Mesenchymal stem cell (in vitro differentiated cells and primary cell): ENCODE measurements at regions not wholly inside any gene's neighbourhood (a gene's known extent, or its start where the extent isn't known, plus 50 kb on each side); places are given as distances from the start of the nearest gene placed in this dataset.

ENCODE experiments used
- DNase-seq: peaks from one replicate; pipeline ENCODE4 v3.0.0-alpha.2; 2013
- H2AFZ ChIP-seq: one replicate; pipeline ENCODE4 v1.6.1; 2013; ENCODE audit warnings: low read depth, mild to moderate bottlenecking, control low read depth, inconsistent platforms, low read length, moderate library complexity
- H2AK5ac ChIP-seq: 2 replicates; pipeline ENCODE4 v1.6.1; 2013; ENCODE audit warnings: low read length, moderate library complexity, mild to moderate bottlenecking, inconsistent platforms; ENCODE audit not compliant: severe bottlenecking
- H2BK120ac ChIP-seq: one replicate; pipeline ENCODE4 v1.6.1; 2013; ENCODE audit warnings: low read depth, mild to moderate bottlenecking, inconsistent platforms, low read length, moderate library complexity
- H2BK12ac ChIP-seq, 2 experiments: one replicate each; pipeline ENCODE4 v1.6.1; 2013; ENCODE audit warnings: inconsistent platforms in 2 of 2, low read length in 2 of 2, mild to moderate bottlenecking in 2 of 2, moderate library complexity in 2 of 2, control low read depth in 1 of 2
- H2BK15ac ChIP-seq: one replicate; pipeline ENCODE4 v1.6.1; 2013; ENCODE audit warnings: mild to moderate bottlenecking, low read depth, inconsistent platforms; ENCODE audit not compliant: poor library complexity, severe bottlenecking
- H2BK5ac ChIP-seq: 2 replicates; pipeline ENCODE4 v1.6.1; 2013; ENCODE audit warnings: low read depth, mild to moderate bottlenecking, low read length, control low read depth, inconsistent platforms; ENCODE audit not compliant: poor library complexity, severe bottlenecking
- H3K14ac ChIP-seq, 2 experiments: one replicate each; pipeline ENCODE4 v1.6.1; 2013; ENCODE audit warnings: inconsistent platforms in 2 of 2, low read length in 2 of 2, control low read depth in 1 of 2, mild to moderate bottlenecking in 1 of 2, moderate library complexity in 1 of 2
- H3K18ac ChIP-seq, 2 experiments: one replicate each; pipeline ENCODE4 v1.6.1; 2013; ENCODE audit warnings: inconsistent platforms in 2 of 2, low read length in 2 of 2, control low read depth in 1 of 2, low read depth in 1 of 2, mild to moderate bottlenecking in 1 of 2
- H3K23ac ChIP-seq, 2 experiments: one replicate each; pipeline ENCODE4 v1.6.1; 2013; ENCODE audit warnings: inconsistent platforms in 2 of 2, low read length in 2 of 2, mild to moderate bottlenecking in 2 of 2, moderate library complexity in 2 of 2, control low read depth in 1 of 2
- H3K27ac ChIP-seq: 2 replicates; pipeline ENCODE4 v1.5.1; 2013; ENCODE audit warnings: mild to moderate bottlenecking, moderate library complexity, low read length, control low read depth, inconsistent platforms; ENCODE audit not compliant: poor library complexity, severe bottlenecking
- H3K27me3 ChIP-seq, 2 experiments: 2 replicates each; pipeline versions ENCODE4 v1.6.1 to v1.7.0; 2013; ENCODE audit warnings: low read length in 2 of 2, mild to moderate bottlenecking in 2 of 2, moderate library complexity in 2 of 2, control low read depth in 1 of 2, inconsistent platforms in 1 of 2; ENCODE audit not compliant: control insufficient read depth in 1 of 2, insufficient read depth in 1 of 2
- H3K36me3 ChIP-seq, 2 experiments: 2 replicates each; pipeline versions ENCODE4 v1.6.1 to v1.7.0; 2013; ENCODE audit warnings: low read length in 2 of 2, control low read depth in 1 of 2, inconsistent platforms in 1 of 2, low read depth in 1 of 2, mild to moderate bottlenecking in 1 of 2; ENCODE audit not compliant: insufficient read depth in 2 of 2, control insufficient read depth in 1 of 2
- H3K4ac ChIP-seq, 2 experiments: one replicate each; pipeline ENCODE4 v1.6.1; 2013; ENCODE audit warnings: inconsistent platforms in 2 of 2, low read length in 2 of 2, mild to moderate bottlenecking in 2 of 2, moderate library complexity in 2 of 2, control low read depth in 1 of 2, low read depth in 1 of 2
- H3K4me1 ChIP-seq: 2 replicates; pipeline ENCODE4 v1.6.1; 2013; ENCODE audit warnings: low read depth, low read length, control low read depth; ENCODE audit not compliant: control insufficient read depth, insufficient read depth
- H3K4me2 ChIP-seq: 2 replicates; pipeline ENCODE4 v1.6.1; 2013; ENCODE audit warnings: low read length, mild to moderate bottlenecking, inconsistent platforms; ENCODE audit not compliant: poor library complexity, severe bottlenecking
- H3K4me3 ChIP-seq, 2 experiments: 2 replicates each; pipeline versions ENCODE4 v1.5.1 to v1.7.0; 2013; ENCODE audit warnings: low read length in 2 of 2, mild to moderate bottlenecking in 2 of 2, control low read depth in 1 of 2, low read depth in 1 of 2; ENCODE audit not compliant: insufficient read depth in 1 of 2
- H3K79me1 ChIP-seq: replicated peaks from 2 replicates; pipeline ENCODE4 v1.6.1; 2013; ENCODE audit warnings: mild to moderate bottlenecking, control low read depth, low read length, inconsistent platforms; ENCODE audit not compliant: poor library complexity, severe bottlenecking
- H3K9ac ChIP-seq: 2 replicates; pipeline ENCODE4 v1.7.0; 2013; ENCODE audit warnings: mild to moderate bottlenecking, low read length, moderate library complexity
- H3K9me3 ChIP-seq: 2 replicates; pipeline ENCODE4 v1.7.0; 2013; ENCODE audit warnings: mild to moderate bottlenecking, low read length; ENCODE audit not compliant: control insufficient read depth
- H4K8ac ChIP-seq: one replicate; pipeline ENCODE4 v1.6.1; 2013; ENCODE audit warnings: inconsistent platforms, mild to moderate bottlenecking, low read length, moderate library complexity
- H4K91ac ChIP-seq: one replicate; pipeline ENCODE4 v1.6.1; 2013; ENCODE audit warnings: mild to moderate bottlenecking, low read length, inconsistent platforms
- WGBS: methylation state at CpG from one replicate; pipeline ENCODE4 v1.1.7; 2013; ENCODE audit warnings: mixed read lengths; 5-methylcytosine and 5-hydroxymethylcytosine counted together

DNA sequence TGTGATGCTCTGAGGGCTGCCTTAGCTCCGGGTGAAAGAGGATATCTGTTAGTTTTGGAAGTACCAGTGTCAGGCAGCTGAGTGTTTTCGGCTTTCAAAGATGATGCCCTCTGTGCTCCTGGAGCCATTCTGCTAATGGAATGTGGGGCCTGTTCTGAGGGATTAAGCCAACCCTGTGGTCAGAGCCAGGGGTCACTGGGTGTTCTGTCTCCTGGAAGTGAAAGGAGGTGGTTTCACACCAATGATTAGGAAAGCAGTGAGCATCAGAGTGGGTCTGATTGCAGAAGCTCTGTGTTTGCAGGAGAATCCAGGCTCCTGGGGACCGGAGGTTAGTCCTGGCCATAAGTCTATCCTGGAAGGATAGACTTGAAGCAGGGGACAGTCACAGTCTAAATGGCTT is 94.6 kb downstream of the UQCRFS1 start:
- peaks cover 0 to 11% of the 10 kb centered on the region in 2 experiments for H3K27me3 ChIP-seq
- no peak overlapping the region for H3K23ac ChIP-seq
- no peak overlapping the region for H3K9ac ChIP-seq
- H3K36me3 ChIP-seq, result no peaks in the 10 kb centered on the region
- no peak overlapping the region for H2AK5ac ChIP-seq
- H3K4me2 ChIP-seq, result no peak overlapping the region
- no peak overlapping the region for H2BK12ac ChIP-seq
- H3K4ac ChIP-seq, result no peak overlapping the region
- H4K8ac ChIP-seq, result no peak overlapping the region
- H4K91ac ChIP-seq, result no peak overlapping the region
- H3K14ac ChIP-seq, result no peak overlapping the region
- no peaks in the 10 kb centered on the region for H3K4me1 ChIP-seq
- no peaks in the 10 kb centered on the region for H3K79me1 ChIP-seq
- H3K4me3 ChIP-seq, result no peak overlapping the region
- no peak overlapping the region for H3K18ac ChIP-seq
- H3K27ac ChIP-seq, result no peak overlapping the region
- H2BK5ac ChIP-seq, result no peak overlapping the region
- no peak for DNase-seq
- no peak overlapping the region for H2BK120ac ChIP-seq
- H2AFZ ChIP-seq, result no peak overlapping the region
- H3K9me3 ChIP-seq, result no peaks in the 10 kb centered on the region
- no peak overlapping the region for H2BK15ac ChIP-seq
- 68% methylated on average over 3 of the region's 3 CpGs for WGBS

DNA sequence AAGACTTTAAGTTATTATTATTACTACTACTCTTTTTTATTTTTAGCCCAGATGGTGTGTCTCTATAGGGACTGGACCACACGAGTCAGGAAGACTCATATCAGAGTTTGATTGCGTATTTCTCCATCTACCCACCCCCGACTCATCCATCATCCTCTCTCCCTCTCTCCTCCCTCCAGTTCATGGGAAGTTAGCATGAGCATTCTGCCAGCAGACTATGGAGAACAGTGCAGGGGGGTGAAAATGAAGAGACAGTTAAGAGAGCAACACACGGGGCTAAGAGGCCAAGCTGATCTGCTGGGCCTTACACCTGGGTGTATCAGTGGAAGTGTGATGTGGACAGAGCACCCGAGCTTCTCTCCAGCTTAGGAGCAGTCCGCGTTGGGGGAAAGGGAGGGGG is 95.0 kb downstream of the UQCRFS1 start:
- no peak overlapping the region for H4K8ac ChIP-seq
- H2AFZ ChIP-seq, result no peak overlapping the region
- H3K27me3 ChIP-seq, result peaks cover 0 to 11% of the 10 kb centered on the region in 2 experiments
- H3K9me3 ChIP-seq, result no peaks in the 10 kb centered on the region
- H4K91ac ChIP-seq, result no peak overlapping the region
- H3K23ac ChIP-seq, result no peak overlapping the region
- no peak overlapping the region for H3K4me2 ChIP-seq
- no peak overlapping the region for H3K4me3 ChIP-seq
- H3K79me1 ChIP-seq, result no peaks in the 10 kb centered on the region
- DNase-seq, result no peak
- H3K4ac ChIP-seq, result no peak overlapping the region
- H2BK5ac ChIP-seq, result no peak overlapping the region
- H2AK5ac ChIP-seq, result no peak overlapping the region
- no peak overlapping the region for H2BK15ac ChIP-seq
- WGBS, result 74% methylated on average over 6 of the region's 7 CpGs
- H3K9ac ChIP-seq, result no peak overlapping the region
- H3K18ac ChIP-seq, result no peak overlapping the region
- no peak overlapping the region for H2BK12ac ChIP-seq
- no peaks in the 10 kb centered on the region for H3K4me1 ChIP-seq
- no peaks in the 10 kb centered on the region for H3K36me3 ChIP-seq
- H3K27ac ChIP-seq, result no peak overlapping the region
- H2BK120ac ChIP-seq, result no peak overlapping the region
- H3K14ac ChIP-seq, result no peak overlapping the region

DNA sequence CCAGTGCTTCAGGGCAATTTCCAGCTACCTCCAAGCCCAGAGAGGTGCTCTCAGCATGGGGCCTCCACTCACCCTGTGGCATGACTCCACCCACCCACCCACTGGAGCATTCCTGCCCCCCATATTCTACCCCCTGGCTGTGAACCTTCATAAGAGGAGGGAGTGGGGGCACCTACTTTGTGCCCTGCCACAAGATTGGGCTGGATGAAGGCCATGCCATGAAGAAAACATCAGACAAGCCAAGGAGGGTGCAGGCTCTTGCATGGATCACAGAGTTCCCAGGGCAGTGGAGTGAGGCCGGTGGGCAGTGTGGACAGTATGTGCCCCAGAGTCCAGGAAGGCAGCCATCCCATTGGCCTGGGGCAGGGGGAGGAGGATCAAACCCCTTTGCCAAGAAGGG is 97.8 kb downstream of the UQCRFS1 start:
- peaks cover 0 to 27% of the 10 kb centered on the region in 2 experiments for H3K27me3 ChIP-seq
- no peaks in the 10 kb centered on the region for H3K9me3 ChIP-seq
- H2BK5ac ChIP-seq, result no peak overlapping the region
- no peak overlapping the region for H3K14ac ChIP-seq
- H2AK5ac ChIP-seq, result no peak overlapping the region
- H3K36me3 ChIP-seq, result no peaks in the 10 kb centered on the region
- DNase-seq, result no peak
- no peak overlapping the region for H3K18ac ChIP-seq
- H2BK12ac ChIP-seq, result no peak overlapping the region
- H2BK120ac ChIP-seq, result no peak overlapping the region
- no peak overlapping the region for H4K8ac ChIP-seq
- H3K27ac ChIP-seq, result no peak overlapping the region
- H3K79me1 ChIP-seq, result no peaks in the 10 kb centered on the region
- H3K4me3 ChIP-seq, result no peak overlapping the region
- no peak overlapping the region for H3K9ac ChIP-seq
- H3K23ac ChIP-seq, result no peak overlapping the region
- H2BK15ac ChIP-seq, result no peak overlapping the region
- H3K4ac ChIP-seq, result no peak overlapping the region
- 78% methylated on average over 1 of the region's 1 CpG for WGBS
- H3K4me2 ChIP-seq, result no peak overlapping the region
- H4K91ac ChIP-seq, result no peak overlapping the region
- no peaks in the 10 kb centered on the region for H3K4me1 ChIP-seq
- H2AFZ ChIP-seq, result no peak overlapping the region

DNA sequence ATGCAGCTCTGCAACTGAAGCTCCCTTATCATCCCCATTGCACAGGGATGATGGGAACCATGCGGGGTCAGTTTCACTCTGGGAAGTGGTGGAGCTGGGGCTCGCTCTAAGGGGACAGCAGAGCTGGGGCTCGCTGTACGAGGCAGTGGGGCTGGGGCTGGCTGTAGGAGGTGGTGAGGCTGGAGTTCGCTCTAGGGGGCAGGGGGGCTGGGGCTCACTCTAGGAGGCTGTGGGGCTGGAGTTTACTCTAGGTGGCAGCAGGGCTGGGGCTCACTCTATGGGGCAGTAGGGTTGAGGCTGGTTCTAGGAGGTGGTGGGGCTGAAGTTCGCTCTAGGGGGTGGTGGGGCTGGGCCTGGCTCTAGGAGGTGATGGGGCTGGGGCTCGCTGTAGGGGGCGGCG is 99.1 kb downstream of the UQCRFS1 start:
- H3K4ac ChIP-seq, result no peak overlapping the region
- H3K4me1 ChIP-seq, result no peaks in the 10 kb centered on the region
- H3K9ac ChIP-seq, result no peak overlapping the region
- H3K36me3 ChIP-seq, result no peaks in the 10 kb centered on the region
- H3K4me2 ChIP-seq, result no peak overlapping the region
- no peak overlapping the region for H3K27ac ChIP-seq
- H3K27me3 ChIP-seq, result peaks cover 0 to 24% of the 10 kb centered on the region in 2 experiments
- no peak overlapping the region for H2BK12ac ChIP-seq
- no peak for DNase-seq
- H3K79me1 ChIP-seq, result no peaks in the 10 kb centered on the region
- H4K91ac ChIP-seq, result no peak overlapping the region
- no peak overlapping the region for H2BK5ac ChIP-seq
- 77% methylated on average over 9 of the region's 9 CpGs for WGBS
- H3K4me3 ChIP-seq, result no peak overlapping the region
- no peak overlapping the region for H2BK15ac ChIP-seq
- no peaks in the 10 kb centered on the region for H3K9me3 ChIP-seq
- no peak overlapping the region for H3K18ac ChIP-seq
- no peak overlapping the region for H4K8ac ChIP-seq
- no peak overlapping the region for H2AFZ ChIP-seq
- no peak overlapping the region for H2AK5ac ChIP-seq
- H3K14ac ChIP-seq, result no peak overlapping the region
- H2BK120ac ChIP-seq, result no peak overlapping the region
- H3K23ac ChIP-seq, result no peak overlapping the region
